Fibroblast of villous mesenchyme (primary cell): ENCODE measurements at regions not wholly inside any gene's neighbourhood (a gene's known extent, or its start where the extent isn't known, plus 50 kb on each side); places are given as distances from the start of the nearest gene placed in this dataset.

Source experiments
- DNase-seq: peaks from one replicate; pipeline ENCODE4 v3.0.0-alpha.2; 2010; ENCODE audit warnings: low read depth
- H3K4me3 ChIP-seq: 2 replicates; pipeline ENCODE4 v1.5.1; 2011; ENCODE audit warnings: low read depth, mild to moderate bottlenecking, low read length
- CTCF ChIP-seq: IDR thresholded peaks from 2 replicates; pipeline ENCODE4 v1.5.1; 2012; ENCODE audit warnings: low read depth, mild to moderate bottlenecking, low read length; ENCODE audit not compliant: insufficient read depth

- no peak overlapping the region for H3K4me3 ChIP-seq
- TF ChIP-seq CTCF = no peak
- no peak for DNase-seq
Observed at GRCh38 chr4:38280323-38280706, 320.1 kb downstream of the PTTG2 start.

- no peak for TF ChIP-seq CTCF
- peak; percentile 15 for DNase-seq
- no peak overlapping the region for H3K4me3 ChIP-seq
Observed at GRCh38 chr4:38281371-38282071, 321.3 kb downstream of the PTTG2 start.

GRCh38 chr4:38283724-38284123 is 323.5 kb downstream of the PTTG2 start:
- TF ChIP-seq CTCF = no peak
- DNase-seq = no peak
- no peak overlapping the region for H3K4me3 ChIP-seq

GRCh38 chr4:38284294-38285030 is 324.3 kb downstream of the PTTG2 start:
- DNase-seq = no peak
- no peak for TF ChIP-seq CTCF
- no peak overlapping the region for H3K4me3 ChIP-seq

GRCh38 chr4:38287101-38287851 is 327.1 kb downstream of the PTTG2 start:
- TF ChIP-seq CTCF = no peak
- DNase-seq = no peak
- H3K4me3 ChIP-seq = no peak overlapping the region

- TF ChIP-seq CTCF = no peak
- DNase-seq = no peak
Observed at GRCh38 chr4:38289553-38289952, 329.4 kb downstream of the PTTG2 start.

More at GRCh38 chr4:38289553-38289952, 329.4 kb downstream of the PTTG2 start:
- H3K4me3 ChIP-seq = no peak overlapping the region
